ENCODE measurements at regions not wholly inside any gene's neighbourhood (a gene's known extent, or its start where the extent isn't known, plus 50 kb on each side); places are given as distances from the start of the nearest gene placed in this dataset.

DNA sequence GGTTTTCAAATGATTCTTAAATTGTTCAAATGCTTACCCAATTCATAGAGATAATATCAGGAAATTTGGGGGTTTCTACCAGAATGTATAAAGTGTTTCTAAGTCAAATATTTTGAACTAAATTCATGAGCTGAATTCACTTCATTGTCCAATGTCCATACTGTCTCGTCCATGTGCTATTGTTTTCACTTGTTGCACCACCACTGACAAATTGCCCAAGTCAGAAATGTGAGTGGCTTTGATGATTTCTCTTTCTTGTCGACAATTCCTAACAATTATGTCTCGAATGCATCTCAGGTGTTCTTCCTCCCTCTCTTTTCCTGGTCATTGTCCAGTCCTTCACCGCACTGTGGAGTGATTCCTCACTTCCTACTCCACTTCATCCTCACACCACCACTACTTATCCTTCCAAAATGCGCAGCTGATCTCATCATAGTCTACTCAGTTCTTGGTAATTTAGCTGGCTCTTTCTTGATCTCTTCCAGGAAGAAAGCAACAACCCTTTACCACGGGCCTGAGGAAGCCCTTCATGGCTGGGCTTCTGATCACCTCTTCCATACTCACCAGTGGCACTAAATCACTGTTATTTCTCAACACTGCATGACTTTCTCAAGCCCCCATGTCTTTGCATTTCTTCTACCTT lies 161.1 kb downstream of the FOXA2 start:
- Histone ChIP-seq H3K9me3 (replicated peaks; ENCODE audit: control insufficient read depth, insufficient read depth, low read depth, low read length) (no peaks in the 10 kb centered on the region), H4K20me1 (replicated peaks; ENCODE audit: control insufficient read depth, insufficient read depth, low read length) (no peaks in the 10 kb centered on the region), H2AFZ (ENCODE audit: low read depth, low read length) (peak overlapping the region; percentile 61), H3K27ac (ENCODE audit: extremely low read depth, low read depth, low read length) (no peak overlapping the region), H3K4me1 (replicated peaks in 1 of 2; ENCODE audit: control insufficient read depth in 2 of 2, insufficient read depth in 2 of 2, low read length in 2 of 2) (peaks cover 5 to 18% of the 10 kb centered on the region in 2 experiments; a peak in 3 of 5 replicates), H3K36me3 (ENCODE audit: control insufficient read depth, insufficient read depth, low read length) (no peaks in the 10 kb centered on the region), H3K27me3 (ENCODE audit: control insufficient read depth in 2 of 2, insufficient read depth in 2 of 2, low read length in 2 of 2) (no peaks in the 10 kb centered on the region), H3K9me1 (ENCODE audit: control insufficient read depth, insufficient read depth, low read length) (no peaks in the 10 kb centered on the region), H3K4me2 (ENCODE audit: insufficient read depth, low read length) (no peak overlapping the region; the same call in 1 of the 2 replicates), H3K4me3 (no peak overlapping the region), H3K9ac (ENCODE audit: insufficient read depth in 1 of 2, low read depth in 2 of 2, low read length in 2 of 2) (no peak overlapping the region), H3K79me2 (ENCODE audit: control insufficient read depth, insufficient read depth, low read length) (no peaks in the 10 kb centered on the region)
- POLR2A ChIA-PET: no interaction called here
- DNase-seq (ENCODE audit: extremely low read depth in 1 of 4, low spot score in 3 of 4) (no peak), ATAC-seq (peak; percentile 33; the same call in 2 of the 3 replicates), FAIRE-seq (no peak)
- CTCF ChIA-PET (ENCODE audit: low intra/inter-chr PET ratio): no interaction called here
- WGBS (ENCODE audit: insufficient coverage, low coverage, missing lambda C conversion rate): 31% methylated on average over 5 of the region's 6 CpGs
- intact Hi-C loops (cut with micrococcal nuclease): no loop called here
- TF ChIP-seq, protein P1, sequence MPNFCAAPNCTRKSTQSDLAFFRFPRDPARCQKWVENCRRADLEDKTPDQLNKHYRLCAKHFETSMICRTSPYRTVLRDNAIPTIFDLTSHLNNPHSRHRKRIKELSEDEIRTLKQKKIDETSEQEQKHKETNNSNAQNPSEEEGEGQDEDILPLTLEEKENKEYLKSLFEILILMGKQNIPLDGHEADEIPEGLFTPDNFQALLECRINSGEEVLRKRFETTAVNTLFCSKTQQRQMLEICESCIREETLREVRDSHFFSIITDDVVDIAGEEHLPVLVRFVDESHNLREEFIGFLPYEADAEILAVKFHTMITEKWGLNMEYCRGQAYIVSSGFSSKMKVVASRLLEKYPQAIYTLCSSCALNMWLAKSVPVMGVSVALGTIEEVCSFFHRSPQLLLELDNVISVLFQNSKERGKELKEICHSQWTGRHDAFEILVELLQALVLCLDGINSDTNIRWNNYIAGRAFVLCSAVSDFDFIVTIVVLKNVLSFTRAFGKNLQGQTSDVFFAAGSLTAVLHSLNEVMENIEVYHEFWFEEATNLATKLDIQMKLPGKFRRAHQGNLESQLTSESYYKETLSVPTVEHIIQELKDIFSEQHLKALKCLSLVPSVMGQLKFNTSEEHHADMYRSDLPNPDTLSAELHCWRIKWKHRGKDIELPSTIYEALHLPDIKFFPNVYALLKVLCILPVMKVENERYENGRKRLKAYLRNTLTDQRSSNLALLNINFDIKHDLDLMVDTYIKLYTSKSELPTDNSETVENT (CRISPR knock-in tag; IDR thresholded peaks at IDR 0.05): no peak
- TF ChIP-seq TEAD2 (tag; IDR thresholded peaks at IDR 0.05) (no peak), RBFOX2 (IDR thresholded peaks at IDR 0.05; ENCODE audit: low read depth, low read length) (no peak), NFE2 (IDR thresholded peaks at IDR 0.05; ENCODE audit: low read depth) (no peak), KDM4B (IDR thresholded peaks at IDR 0.05; ENCODE audit: borderline replicate concordance in 2 of 2, low read depth in 1 of 2) (no peak), NRF1 (conservative IDR thresholded peaks at IDR 0.05 in 1 of 2, IDR thresholded peaks at IDR 0.05 in 1 of 2) (0 out of 4 replicates have a peak, but pooled peaks of 1 of the 2 experiments have one; percentile 16), SLC30A9 (CRISPR knock-in tag; IDR thresholded peaks at IDR 0.05) (no peak), EHMT2 (IDR thresholded peaks at IDR 0.05) (0 out of 2 replicates have a peak, but pooled peaks have one; percentile 24), RBBP5 (IDR thresholded peaks at IDR 0.05; ENCODE audit: borderline replicate concordance, insufficient read depth, low read length, poor library complexity, severe bottlenecking) (no peak), CC2D1A (IDR thresholded peaks at IDR 0.05) (peak; percentile 78; the same call in 1 of the 2 replicates)
- TF ChIP-seq, protein P2, sequence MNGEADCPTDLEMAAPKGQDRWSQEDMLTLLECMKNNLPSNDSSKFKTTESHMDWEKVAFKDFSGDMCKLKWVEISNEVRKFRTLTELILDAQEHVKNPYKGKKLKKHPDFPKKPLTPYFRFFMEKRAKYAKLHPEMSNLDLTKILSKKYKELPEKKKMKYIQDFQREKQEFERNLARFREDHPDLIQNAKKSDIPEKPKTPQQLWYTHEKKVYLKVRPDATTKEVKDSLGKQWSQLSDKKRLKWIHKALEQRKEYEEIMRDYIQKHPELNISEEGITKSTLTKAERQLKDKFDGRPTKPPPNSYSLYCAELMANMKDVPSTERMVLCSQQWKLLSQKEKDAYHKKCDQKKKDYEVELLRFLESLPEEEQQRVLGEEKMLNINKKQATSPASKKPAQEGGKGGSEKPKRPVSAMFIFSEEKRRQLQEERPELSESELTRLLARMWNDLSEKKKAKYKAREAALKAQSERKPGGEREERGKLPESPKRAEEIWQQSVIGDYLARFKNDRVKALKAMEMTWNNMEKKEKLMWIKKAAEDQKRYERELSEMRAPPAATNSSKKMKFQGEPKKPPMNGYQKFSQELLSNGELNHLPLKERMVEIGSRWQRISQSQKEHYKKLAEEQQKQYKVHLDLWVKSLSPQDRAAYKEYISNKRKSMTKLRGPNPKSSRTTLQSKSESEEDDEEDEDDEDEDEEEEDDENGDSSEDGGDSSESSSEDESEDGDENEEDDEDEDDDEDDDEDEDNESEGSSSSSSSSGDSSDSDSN (IDR thresholded peaks at IDR 0.05; ENCODE audit: borderline replicate concordance in 1 of 2, low read depth in 2 of 2, low read length in 2 of 2): no peak
- TF ChIP-seq, protein P3, sequence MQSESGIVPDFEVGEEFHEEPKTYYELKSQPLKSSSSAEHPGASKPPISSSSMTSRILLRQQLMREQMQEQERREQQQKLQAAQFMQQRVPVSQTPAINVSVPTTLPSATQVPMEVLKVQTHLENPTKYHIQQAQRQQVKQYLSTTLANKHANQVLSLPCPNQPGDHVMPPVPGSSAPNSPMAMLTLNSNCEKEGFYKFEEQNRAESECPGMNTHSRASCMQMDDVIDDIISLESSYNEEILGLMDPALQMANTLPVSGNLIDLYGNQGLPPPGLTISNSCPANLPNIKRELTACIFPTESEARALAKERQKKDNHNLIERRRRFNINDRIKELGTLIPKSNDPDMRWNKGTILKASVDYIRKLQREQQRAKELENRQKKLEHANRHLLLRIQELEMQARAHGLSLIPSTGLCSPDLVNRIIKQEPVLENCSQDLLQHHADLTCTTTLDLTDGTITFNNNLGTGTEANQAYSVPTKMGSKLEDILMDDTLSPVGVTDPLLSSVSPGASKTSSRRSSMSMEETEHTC (IDR thresholded peaks at IDR 0.05): no peak
- TF ChIP-seq, protein P4, sequence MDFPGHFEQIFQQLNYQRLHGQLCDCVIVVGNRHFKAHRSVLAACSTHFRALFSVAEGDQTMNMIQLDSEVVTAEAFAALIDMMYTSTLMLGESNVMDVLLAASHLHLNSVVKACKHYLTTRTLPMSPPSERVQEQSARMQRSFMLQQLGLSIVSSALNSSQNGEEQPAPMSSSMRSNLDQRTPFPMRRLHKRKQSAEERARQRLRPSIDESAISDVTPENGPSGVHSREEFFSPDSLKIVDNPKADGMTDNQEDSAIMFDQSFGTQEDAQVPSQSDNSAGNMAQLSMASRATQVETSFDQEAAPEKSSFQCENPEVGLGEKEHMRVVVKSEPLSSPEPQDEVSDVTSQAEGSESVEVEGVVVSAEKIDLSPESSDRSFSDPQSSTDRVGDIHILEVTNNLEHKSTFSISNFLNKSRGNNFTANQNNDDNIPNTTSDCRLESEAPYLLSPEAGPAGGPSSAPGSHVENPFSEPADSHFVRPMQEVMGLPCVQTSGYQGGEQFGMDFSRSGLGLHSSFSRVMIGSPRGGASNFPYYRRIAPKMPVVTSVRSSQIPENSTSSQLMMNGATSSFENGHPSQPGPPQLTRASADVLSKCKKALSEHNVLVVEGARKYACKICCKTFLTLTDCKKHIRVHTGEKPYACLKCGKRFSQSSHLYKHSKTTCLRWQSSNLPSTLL (IDR thresholded peaks at IDR 0.05): peak; percentile 89
- in situ Hi-C loops (cut with MboI): no loop called here
- no TSS peak for BruUV-seq (replicated peaks)

Data from K562 (cell line).